ENCODE measurements at regions not wholly inside any gene's neighbourhood (a gene's known extent, or its start where the extent isn't known, plus 50 kb on each side); places are given as distances from the start of the nearest gene placed in this dataset.
"Not testable (repeated sequence)": the region's sequence is repeated elsewhere in the genome, so short reads cannot be mapped to it uniquely, and the experiment has no call there.

GRCh38 chr9:29189221-29189620 lies 1615.9 kb upstream of the C9orf72 start:
- not testable (repeated sequence) for FAIRE-seq; DNase-seq (ENCODE audit: insufficient read length, low spot score)

- no peak for FAIRE-seq
- DNase-seq (ENCODE audit: insufficient read length, low spot score): no peak
Measured at GRCh38 chr9:29198861-29199260, 1625.6 kb upstream of the C9orf72 start.

GRCh38 chr9:29199975-29200374 lies 1626.7 kb upstream of the C9orf72 start:
- DNase-seq (ENCODE audit: insufficient read length, low spot score): no peak
- FAIRE-seq: no peak

GRCh38 chr9:29200650-29201049 lies 1627.4 kb upstream of the C9orf72 start:
- DNase-seq (ENCODE audit: insufficient read length, low spot score) (no peak), FAIRE-seq (no peak)

GRCh38 chr9:29203244-29203930 lies 1630.1 kb upstream of the C9orf72 start:
- DNase-seq (ENCODE audit: insufficient read length, low spot score): no peak
- no peak for FAIRE-seq

GRCh38 chr9:29208670-29209069 lies 1635.4 kb upstream of the C9orf72 start:
- no peak for FAIRE-seq

GRCh38 chr9:29209748-29210291 lies 1636.5 kb upstream of the C9orf72 start:
- FAIRE-seq: no peak
- DNase-seq (ENCODE audit: insufficient read length, low spot score): no peak

More at GRCh38 chr9:29208670-29209069, 1635.4 kb upstream of the C9orf72 start:
- DNase-seq (ENCODE audit: insufficient read length, low spot score): no peak

GRCh38 chr9:29211003-29211579 lies 1637.8 kb upstream of the C9orf72 start:
- FAIRE-seq: no peak

GRCh38 chr9:29211580-29212396 lies 1638.5 kb upstream of the C9orf72 start:
- peak; percentile 47 for DNase-seq (ENCODE audit: insufficient read length, low spot score)
- no peak for FAIRE-seq

More at GRCh38 chr9:29211003-29211579, 1637.8 kb upstream of the C9orf72 start:
- DNase-seq (ENCODE audit: insufficient read length, low spot score): no peak

- FAIRE-seq (no peak), DNase-seq (ENCODE audit: insufficient read length, low spot score) (no peak)
Measured at GRCh38 chr9:29212397-29213387, 1639.4 kb upstream of the C9orf72 start.

- no peak for DNase-seq (ENCODE audit: insufficient read length, low spot score)
- FAIRE-seq: no peak
Measured at GRCh38 chr9:29213417-29214153, 1640.3 kb upstream of the C9orf72 start, which contains the start of gene LINGO2. LINGO2 (minus strand) TSS chr9:29213601.

GRCh38 chr9:29214154-29214689 lies 1640.9 kb upstream of the C9orf72 start:
- FAIRE-seq (no peak), DNase-seq (ENCODE audit: insufficient read length, low spot score) (no peak)

GRCh38 chr9:29214690-29215253 lies 1641.5 kb upstream of the C9orf72 start:
- DNase-seq (ENCODE audit: insufficient read length, low spot score): no peak
- FAIRE-seq: no peak

GRCh38 chr9:29217966-29218365 lies 1644.7 kb upstream of the C9orf72 start:
- DNase-seq (ENCODE audit: insufficient read length, low spot score) (no peak), FAIRE-seq (no peak)

GRCh38 chr9:29220596-29221251 lies 1647.4 kb upstream of the C9orf72 start:
- FAIRE-seq: no peak
- DNase-seq (ENCODE audit: insufficient read length, low spot score): no peak

GRCh38 chr9:29228558-29228957 lies 1655.3 kb upstream of the C9orf72 start:
- DNase-seq (ENCODE audit: insufficient read length, low spot score): no peak
- FAIRE-seq: no peak

- no peak for DNase-seq (ENCODE audit: insufficient read length, low spot score)
Measured at GRCh38 chr9:29230931-29231330, 1657.7 kb upstream of the C9orf72 start.

GRCh38 chr9:29233193-29233592 lies 1659.9 kb upstream of the C9orf72 start:
- no peak for FAIRE-seq
- DNase-seq (ENCODE audit: insufficient read length, low spot score): no peak

More at GRCh38 chr9:29230931-29231330, 1657.7 kb upstream of the C9orf72 start:
- no peak for FAIRE-seq
